HG03108 (cell line): ENCODE measurements at regions not wholly inside any gene's neighbourhood (a gene's known extent, or its start where the extent isn't known, plus 50 kb on each side); places are given as distances from the start of the nearest gene placed in this dataset.

ENCODE experiments used
- ATAC-seq: cut with Tn5 transposase; IDR thresholded peaks from one replicate; pipeline ENCODE4 v1.9.1; 2021; ENCODE audit warnings: moderate library complexity; ENCODE audit not compliant: unreplicated experiment

- no peak for ATAC-seq
Measured at GRCh38 chr10:4733150-4733842, 92.7 kb upstream of the AKR1E2 start.

GRCh38 chr10:4730998-4731397, 95.0 kb upstream of the AKR1E2 start:
- ATAC-seq = no peak

DNA sequence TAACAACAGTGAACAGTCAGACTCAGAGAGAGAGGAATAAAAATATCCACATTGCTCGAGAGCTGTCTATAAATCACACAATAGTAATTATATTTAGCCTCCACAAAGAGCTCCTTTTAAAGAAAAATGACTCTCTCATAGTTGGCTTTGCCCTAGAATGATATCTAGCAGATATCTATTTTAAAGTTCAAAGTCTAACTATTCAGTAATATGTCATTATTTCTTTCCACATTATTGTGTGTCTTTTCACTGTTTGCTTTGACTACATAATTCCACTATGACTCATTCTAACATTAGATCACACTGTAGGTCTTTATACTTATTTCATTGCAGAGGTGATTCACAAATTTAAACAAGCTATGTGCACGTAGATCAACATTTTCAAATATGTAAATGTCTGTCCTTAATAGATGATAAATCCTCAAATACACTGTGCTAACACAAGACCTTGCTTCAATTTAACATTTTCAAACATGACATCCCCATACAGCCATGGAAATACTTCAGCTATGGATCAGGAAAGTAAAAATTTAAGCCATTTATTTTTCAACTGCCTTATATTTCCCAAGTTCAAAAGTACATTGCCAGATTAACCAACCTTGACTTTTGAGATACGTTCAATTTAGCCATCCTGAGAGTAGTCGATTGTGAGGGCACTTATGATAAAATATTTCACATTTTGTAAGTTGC, 99.9 kb upstream of the AKR1E2 start:
- no peak for ATAC-seq

- ATAC-seq = no peak
Measured at GRCh38 chr10:4723860-4724259, 102.1 kb upstream of the AKR1E2 start.

DNA sequence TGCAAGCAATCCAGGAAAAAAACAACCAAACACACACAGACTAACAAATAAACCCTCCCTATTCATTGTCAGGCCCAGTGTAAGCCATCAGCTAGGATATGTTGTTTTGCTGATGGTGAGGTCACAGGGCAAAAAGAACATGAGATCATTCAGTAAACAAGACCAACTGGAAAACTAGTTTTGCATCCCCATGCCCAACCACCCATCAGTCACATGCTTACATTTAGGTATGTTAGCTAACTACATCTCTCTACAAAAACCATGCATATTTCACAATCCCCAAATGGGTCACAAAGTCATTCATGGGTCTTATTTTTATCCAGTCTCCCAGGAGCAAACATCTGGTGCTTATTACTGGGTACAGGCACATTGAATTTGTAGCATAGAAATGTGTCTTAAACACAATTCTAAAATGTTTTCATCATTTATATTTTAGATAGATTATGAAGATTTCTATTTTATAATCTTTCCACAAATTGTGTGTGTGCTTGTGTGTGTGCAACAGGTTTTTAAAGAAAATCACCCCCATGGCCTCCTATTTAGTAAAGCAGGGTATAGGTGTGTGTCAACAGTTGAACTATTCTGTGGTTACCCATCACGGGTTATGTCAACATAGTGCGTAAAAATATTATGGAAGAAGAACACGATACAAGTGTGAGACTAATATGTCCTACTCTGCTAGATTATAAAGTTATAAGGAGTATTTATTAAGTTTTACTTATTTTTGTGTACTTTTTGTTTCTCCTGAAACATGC, 103.8 kb upstream of the AKR1E2 start:
- no peak for ATAC-seq

- ATAC-seq = no peak
Measured at GRCh38 chr10:4720463-4720862, 105.5 kb upstream of the AKR1E2 start.

GRCh38 chr10:4719671-4720070, 106.3 kb upstream of the AKR1E2 start:
- no peak for ATAC-seq

GRCh38 chr10:4719036-4719435, 107.0 kb upstream of the AKR1E2 start:
- ATAC-seq = no peak

- ATAC-seq = no peak
Measured at GRCh38 chr10:4718544-4718943, 107.5 kb upstream of the AKR1E2 start.

DNA sequence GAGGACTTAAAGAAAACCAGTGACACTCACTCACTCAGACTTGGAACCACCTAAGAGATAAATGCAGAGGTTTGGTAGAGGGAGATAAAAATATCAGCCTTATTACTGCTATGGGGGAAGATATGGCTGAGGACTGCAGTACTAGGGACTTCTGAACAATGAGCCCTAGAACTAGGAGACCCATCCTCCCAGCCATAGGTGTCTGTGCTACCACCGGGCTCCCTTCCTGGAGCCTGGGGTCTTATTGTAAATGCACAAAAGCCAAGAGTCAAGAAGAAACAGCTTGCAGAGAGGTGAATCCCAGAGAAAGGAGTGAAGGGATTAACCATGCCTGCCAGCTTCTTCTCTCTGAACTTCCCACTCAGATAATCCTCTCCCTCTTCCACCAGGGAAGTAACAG, 108.3 kb upstream of the AKR1E2 start:
- no peak for ATAC-seq

DNA sequence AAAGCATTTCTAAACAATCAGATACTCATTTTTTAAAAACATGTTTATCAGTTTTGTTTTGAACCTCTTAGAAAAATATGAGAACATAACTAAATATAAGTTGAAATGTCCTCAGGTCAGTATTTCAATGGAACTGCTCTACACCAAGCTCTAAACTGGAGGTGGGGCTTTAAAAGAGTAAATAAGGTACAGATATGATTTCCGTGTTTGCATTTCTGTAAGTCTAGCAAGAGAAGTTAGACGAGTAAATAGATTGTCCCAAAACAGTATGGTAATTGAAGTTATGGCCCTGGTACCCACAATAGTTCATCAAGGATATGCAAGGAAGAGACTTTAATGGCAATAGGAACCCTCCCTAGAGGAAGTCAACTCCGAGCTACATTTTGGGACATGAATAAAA, 115.1 kb upstream of the AKR1E2 start:
- no peak for ATAC-seq

- ATAC-seq = no peak
Measured at GRCh38 chr10:4708123-4708759, 117.8 kb upstream of the AKR1E2 start.

- no peak for ATAC-seq
Measured at GRCh38 chr10:4707221-4707620, 118.8 kb upstream of the AKR1E2 start.

- no peak for ATAC-seq
Measured at GRCh38 chr10:4704034-4704545, 121.9 kb upstream of the AKR1E2 start.

GRCh38 chr10:4701016-4701415, 125.0 kb upstream of the AKR1E2 start:
- ATAC-seq = no peak

GRCh38 chr10:4699950-4700730, 125.9 kb upstream of the AKR1E2 start:
- no peak for ATAC-seq

- no peak for ATAC-seq
Measured at GRCh38 chr10:4698075-4698474, 127.9 kb upstream of the AKR1E2 start.

- ATAC-seq = no peak
Measured at GRCh38 chr10:4696186-4696585, 129.8 kb upstream of the AKR1E2 start.

DNA sequence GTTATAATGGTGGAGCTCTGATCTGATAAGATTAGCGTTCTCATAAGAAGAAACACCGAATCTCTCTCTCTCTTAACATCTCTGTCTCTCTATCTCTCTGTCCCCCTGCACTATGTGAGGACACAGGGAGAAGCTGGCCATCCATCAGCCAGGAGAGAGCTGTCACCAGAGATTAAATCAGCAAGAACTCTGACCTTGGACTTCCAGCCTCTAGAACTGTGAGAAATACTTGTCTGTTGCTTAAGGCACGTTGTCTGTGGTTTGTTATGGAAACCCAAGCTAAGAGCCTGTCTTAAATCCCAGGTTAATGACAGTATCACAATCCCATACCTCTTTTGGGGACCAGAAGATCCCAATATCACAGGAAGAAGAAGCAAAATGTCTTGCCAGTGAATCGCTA, 132.0 kb upstream of the AKR1E2 start:
- no peak for ATAC-seq

DNA sequence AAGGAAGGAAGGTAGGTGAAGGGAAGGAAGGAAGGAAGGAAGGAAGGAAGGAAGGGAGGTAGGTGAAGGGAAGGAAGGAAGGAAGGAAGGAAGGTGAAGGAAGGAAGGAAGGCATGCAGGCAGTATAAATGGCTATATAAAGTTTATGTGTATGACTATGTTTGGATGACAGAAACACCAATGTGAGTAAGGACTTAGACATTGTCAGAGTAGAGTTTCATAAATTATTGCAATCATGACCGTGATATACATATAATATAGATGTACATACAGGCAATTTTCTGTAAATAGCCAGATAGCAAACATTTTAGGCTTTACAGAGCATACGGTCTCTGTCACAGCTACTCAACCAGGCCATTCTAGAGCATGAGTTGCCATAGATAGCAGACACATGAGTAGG, 133.8 kb upstream of the AKR1E2 start:
- no peak for ATAC-seq

- no peak for ATAC-seq
Measured at GRCh38 chr10:4691776-4692175, 134.2 kb upstream of the AKR1E2 start.
